Stimulated activated naive CD8-positive, alpha-beta T cell treated with anti-CD3 and anti-CD28 coated beads, Interleukin-15, Interleukin-2, amounts not matched to agents 100 U/mL and 50 U/mL, for 24 hours (primary cell): ENCODE measurements at regions not wholly inside any gene's neighbourhood (a gene's known extent, or its start where the extent isn't known, plus 50 kb on each side); places are given as distances from the start of the nearest gene placed in this dataset.
"Not testable (repeated sequence)": the region's sequence is repeated elsewhere in the genome, so short reads cannot be mapped to it uniquely, and the experiment has no call there.

ENCODE experiments used
- ATAC-seq: fragments of 150-1000 bp; cut with Tn5 transposase; one replicate; pipeline ENCODE4 v1.10.0; 2021
- DNase-seq: peaks from one replicate; pipeline ENCODE4 v3.0.0; 2021

- DNase-seq (no peak), ATAC-seq (no peak)
Measured at GRCh38 chr13:71300602-71301001, 566.4 kb downstream of the DACH1 start.

GRCh38 chr13:71291842-71292146, 575.2 kb downstream of the DACH1 start:
- ATAC-seq (no peak), DNase-seq (no peak)

GRCh38 chr13:71290963-71291841, 575.8 kb downstream of the DACH1 start:
- DNase-seq = peak; percentile 22

GRCh38 chr13:71289980-71290379, 577.0 kb downstream of the DACH1 start:
- DNase-seq, ATAC-seq: not testable (repeated sequence)

More at GRCh38 chr13:71290963-71291841, 575.8 kb downstream of the DACH1 start:
- peak; percentile 53 for ATAC-seq

GRCh38 chr13:71285700-71286099, 581.3 kb downstream of the DACH1 start:
- no peak for ATAC-seq
- DNase-seq = no peak

- ATAC-seq (no peak), DNase-seq (no peak)
Measured at GRCh38 chr13:71278512-71278911, 588.5 kb downstream of the DACH1 start.

- ATAC-seq (no peak), DNase-seq (no peak)
Measured at GRCh38 chr13:71274923-71275608, 591.9 kb downstream of the DACH1 start.

- ATAC-seq (no peak), DNase-seq (no peak)
Measured at GRCh38 chr13:71261256-71261655, 605.7 kb downstream of the DACH1 start.

- ATAC-seq = no peak
- DNase-seq = no peak
Measured at GRCh38 chr13:71260246-71260645, 606.8 kb downstream of the DACH1 start.

- DNase-seq (no peak), ATAC-seq (no peak)
Measured at GRCh38 chr13:71255633-71256032, 611.4 kb downstream of the DACH1 start.

GRCh38 chr13:71254384-71254783, 612.6 kb downstream of the DACH1 start:
- no peak for DNase-seq
- ATAC-seq = no peak

GRCh38 chr13:71252184-71252704, 614.8 kb downstream of the DACH1 start:
- DNase-seq = no peak
- no peak for ATAC-seq

- no peak for ATAC-seq
- no peak for DNase-seq
Measured at GRCh38 chr13:71251292-71251951, 615.6 kb downstream of the DACH1 start.

GRCh38 chr13:71249011-71249410, 618.0 kb downstream of the DACH1 start:
- ATAC-seq = no peak
- no peak for DNase-seq

GRCh38 chr13:71244161-71244560, 622.8 kb downstream of the DACH1 start:
- ATAC-seq (no peak), DNase-seq (no peak)

- no peak for ATAC-seq
- no peak for DNase-seq
Measured at GRCh38 chr13:71242201-71242600, 624.8 kb downstream of the DACH1 start.

- ATAC-seq = no peak
- DNase-seq = no peak
Measured at GRCh38 chr13:71240911-71241310, 626.1 kb downstream of the DACH1 start.

- DNase-seq = no peak
- ATAC-seq = no peak
Measured at GRCh38 chr13:71237332-71237731, 629.7 kb downstream of the DACH1 start.

GRCh38 chr13:71219698-71220415, 647.1 kb downstream of the DACH1 start:
- no peak for ATAC-seq
- no peak for DNase-seq

GRCh38 chr13:71218960-71219359, 648.0 kb downstream of the DACH1 start:
- ATAC-seq = no peak

GRCh38 chr13:71217827-71218226, 649.2 kb downstream of the DACH1 start:
- no peak for DNase-seq
- no peak for ATAC-seq

More at GRCh38 chr13:71218960-71219359, 648.0 kb downstream of the DACH1 start:
- no peak for DNase-seq

GRCh38 chr13:71214821-71215220, 652.2 kb downstream of the DACH1 start:
- no peak for DNase-seq
- ATAC-seq = no peak
